CD4-positive, alpha-beta T cell treated with Interleukin-4 for 4 hours (primary cell): ENCODE measurements at regions not wholly inside any gene's neighbourhood (a gene's known extent, or its start where the extent isn't known, plus 50 kb on each side); places are given as distances from the start of the nearest gene placed in this dataset.

ENCODE experiments used
- DNase-seq: peaks from one replicate; pipeline ENCODE4 v3.0.0-alpha.2; 2020

DNA sequence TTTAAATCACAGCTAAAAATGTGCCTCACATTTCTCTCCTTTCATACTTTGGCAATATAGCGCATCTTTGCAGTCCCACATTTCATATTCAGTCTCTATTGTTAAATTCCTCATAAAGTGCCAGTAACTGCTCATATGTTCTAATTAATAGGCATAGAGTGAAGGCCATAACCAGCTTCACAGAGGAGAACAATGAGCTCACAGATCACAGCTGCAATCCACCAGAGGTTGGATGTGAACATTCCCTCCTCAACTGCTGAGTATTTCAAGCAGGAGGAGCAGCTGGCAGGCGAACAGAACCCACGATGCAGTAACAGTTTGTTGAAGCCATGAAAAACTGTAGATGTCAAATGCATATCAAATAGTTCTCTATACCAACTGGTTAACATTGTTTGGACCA is 2088.7 kb upstream of the AGA start:
- no peak for DNase-seq

DNA sequence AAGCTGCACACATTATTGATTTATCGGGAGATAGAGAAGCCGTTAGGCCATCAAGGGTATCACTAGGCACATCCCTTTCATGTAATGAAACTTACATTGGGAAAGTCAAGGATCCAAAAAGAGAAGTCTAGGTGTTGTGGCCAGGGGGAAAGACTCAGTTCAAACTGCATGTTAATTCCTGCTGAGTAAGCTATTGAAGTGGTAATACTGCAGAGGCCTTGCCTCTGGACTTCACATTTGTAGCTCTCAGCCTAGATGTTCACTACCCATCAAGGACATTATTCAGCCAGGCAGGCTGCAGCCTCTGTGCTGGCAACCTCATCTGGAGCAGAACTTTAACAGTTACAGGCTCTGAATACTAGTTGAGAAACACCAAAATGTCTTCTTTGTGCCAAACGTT is 2094.5 kb upstream of the AGA start:
- DNase-seq = no peak

DNA sequence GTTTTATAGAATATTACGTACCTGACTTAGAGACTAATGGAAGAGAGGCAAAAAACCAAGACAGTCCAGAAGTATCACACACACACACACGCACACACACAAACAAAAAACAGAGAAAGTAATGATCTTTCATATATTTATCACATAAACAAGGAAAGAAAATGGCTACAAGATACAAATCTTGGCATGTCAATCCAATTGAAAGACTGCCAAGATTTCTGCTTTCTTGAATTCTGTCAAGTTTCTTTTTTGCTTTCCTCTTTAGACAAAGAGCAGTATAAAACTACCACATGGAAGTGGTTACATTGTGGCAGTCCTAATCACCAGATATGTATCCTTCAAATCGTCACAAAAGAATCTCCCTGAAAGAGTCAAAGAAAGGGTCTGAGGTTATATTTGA is 2097.4 kb upstream of the AGA start:
- no peak for DNase-seq

DNA sequence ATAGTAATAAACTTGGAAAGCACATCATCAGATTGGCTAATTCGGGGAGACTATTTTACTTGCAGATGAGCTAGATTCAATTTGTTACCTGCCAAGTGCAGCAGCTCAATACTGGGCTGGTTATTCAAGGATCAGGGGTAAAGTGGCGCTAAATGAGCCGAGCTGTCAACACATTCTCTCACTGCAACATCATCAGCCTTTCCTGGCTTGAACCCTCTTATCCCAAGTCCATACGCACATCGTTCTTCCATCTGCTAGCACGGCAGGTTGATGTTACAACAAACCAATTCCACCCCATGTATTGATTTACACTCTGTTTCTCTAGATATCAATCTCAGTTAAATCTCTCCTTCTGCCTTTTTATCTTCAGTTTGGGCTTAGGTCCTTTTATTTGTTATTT is 2101.5 kb upstream of the AGA start:
- no peak for DNase-seq

DNA sequence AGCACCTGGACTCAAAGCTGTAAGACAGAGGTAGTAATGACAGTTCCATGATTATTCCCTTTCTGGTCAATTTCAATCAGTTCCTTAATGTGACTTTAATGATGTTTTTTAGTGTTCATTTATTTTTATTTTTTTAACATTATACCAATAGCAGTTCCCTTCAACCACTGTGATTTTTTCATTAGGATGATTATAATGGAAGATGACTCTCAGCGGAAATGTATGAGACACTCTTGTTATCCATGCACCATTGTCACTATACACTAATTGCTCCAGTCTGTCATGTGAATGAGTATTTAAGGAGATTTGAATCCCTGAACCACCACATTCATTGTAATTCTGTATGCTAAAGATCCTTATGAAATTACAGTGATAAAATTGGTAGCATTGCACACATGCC is 2102.3 kb upstream of the AGA start:
- DNase-seq = no peak

DNA sequence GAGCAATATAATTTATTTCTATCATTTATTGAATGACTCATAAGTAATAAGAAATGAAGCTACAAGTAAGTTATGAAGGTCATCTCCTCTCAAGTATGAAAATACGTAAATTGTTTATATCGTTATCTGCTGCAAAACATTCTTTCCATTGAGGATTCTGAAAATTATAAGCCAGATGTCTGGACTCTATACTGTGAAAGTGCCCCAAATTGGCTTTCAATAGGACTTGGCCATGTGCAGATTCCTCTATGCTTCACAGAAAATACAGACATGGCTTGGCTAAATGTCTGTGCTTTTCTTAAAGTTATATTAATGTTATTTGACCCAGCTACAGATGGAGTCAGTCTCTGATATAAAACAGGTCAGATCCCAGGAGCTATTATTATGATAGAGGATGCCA is 2109.9 kb upstream of the AGA start:
- DNase-seq = no peak

DNA sequence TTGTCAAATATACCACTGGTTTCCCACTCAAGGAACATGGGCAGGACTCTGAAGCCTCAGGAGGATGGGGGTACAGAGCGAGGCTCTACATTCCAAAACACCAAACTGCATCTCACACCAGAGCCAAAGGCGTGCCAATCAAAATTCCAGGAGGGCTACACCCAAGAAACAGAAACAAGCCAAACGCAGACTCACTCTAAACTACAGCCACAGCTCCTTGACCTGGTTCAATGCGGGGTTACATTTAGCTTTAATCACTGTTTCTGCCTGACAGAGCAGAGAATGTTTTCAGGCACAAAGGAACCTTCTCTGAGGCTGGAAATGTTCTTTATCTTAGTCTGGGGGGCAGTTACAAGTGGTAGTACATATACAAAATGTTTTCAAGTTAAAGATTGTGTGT is 2121.5 kb upstream of the AGA start:
- no peak for DNase-seq

DNA sequence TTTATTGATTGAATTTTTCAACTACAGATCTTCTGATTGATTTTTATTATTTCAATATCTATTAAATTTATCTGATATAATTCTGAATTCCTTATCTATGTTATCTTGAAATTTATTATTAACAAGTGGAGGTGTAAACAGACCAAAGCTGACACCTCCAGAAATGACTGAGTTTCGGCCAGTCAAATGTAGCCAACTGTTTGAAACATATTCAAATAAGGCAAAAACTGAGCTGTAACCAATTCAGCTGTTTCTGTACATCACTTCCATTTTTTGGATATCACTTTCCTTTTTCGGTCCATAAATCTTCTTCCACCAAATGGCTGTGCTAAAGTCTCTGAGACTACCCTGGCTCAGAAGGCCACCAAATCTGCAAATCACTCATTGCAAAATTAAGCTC is 2127.3 kb upstream of the AGA start:
- DNase-seq = no peak

DNA sequence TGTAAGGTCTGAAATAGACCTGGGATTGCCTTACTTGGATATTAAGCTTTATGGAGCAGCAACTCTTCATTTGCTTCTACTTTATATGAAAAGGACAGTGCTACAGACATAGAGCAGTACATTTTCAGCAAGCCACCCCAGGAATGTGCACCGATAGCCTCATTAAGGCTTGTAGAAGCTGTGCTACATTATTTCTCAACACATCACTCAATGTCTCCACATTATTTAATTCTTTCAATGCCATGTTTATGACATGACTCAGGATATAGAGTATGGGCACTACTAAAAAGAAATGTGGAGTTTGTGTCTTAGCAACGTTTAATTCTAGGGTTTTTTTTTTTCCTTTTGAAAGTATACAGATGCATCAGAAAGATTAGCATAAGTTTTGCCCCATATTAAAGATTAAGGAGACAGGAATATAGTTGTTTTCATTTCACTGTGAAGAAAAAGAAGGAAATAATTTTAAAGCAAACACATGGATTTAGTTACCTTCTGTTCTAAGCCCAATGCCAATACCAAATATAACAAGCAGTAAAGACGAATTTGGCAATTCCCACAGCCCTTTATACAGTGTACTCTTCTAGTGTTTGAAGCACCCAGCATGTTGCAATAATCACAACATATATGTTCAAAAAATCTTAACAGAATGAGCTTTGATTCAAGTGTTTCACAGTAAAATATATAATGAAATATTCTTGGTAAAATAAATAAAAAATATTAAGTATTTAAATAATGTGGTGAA is 2140.1 kb upstream of the AGA start:
- DNase-seq = no peak

DNA sequence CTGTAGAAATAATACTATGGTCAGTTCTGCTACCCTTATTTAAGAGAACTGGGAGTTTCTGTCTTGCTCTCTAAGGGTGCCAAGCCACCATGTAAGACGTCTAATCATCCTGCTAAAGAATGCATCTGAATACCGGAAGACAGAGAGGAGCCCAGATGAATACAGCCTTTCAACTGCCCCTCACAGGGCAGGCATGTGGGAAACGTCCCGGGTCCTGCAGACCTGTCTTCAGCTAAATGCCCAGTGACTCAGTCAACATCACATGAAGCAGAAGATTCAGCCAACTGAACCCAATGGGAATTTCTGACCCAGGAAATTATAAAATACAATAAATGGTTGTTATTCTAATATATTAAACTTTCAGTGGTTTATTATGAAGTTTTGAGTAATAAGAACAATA is 2141.0 kb upstream of the AGA start:
- DNase-seq = no peak

DNA sequence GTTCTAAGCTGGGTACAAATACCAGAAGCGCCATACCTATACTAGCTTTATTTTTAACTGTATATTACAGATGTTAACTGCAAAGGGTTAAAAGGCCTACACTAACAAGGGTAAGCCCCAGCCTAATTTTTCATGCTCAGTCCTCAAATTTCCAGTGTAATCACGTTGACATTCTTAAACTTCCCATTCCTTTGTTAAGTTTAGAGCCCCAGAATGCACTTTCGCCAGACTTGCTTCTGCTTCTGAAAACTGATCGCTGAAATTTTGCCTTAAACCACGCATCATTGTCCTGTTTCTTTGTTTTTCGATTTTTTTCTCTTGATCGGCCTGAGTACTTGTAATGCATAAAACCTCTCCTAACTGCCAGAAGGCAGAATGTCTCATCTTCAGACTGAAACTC is 2141.9 kb upstream of the AGA start:
- DNase-seq = no peak

DNA sequence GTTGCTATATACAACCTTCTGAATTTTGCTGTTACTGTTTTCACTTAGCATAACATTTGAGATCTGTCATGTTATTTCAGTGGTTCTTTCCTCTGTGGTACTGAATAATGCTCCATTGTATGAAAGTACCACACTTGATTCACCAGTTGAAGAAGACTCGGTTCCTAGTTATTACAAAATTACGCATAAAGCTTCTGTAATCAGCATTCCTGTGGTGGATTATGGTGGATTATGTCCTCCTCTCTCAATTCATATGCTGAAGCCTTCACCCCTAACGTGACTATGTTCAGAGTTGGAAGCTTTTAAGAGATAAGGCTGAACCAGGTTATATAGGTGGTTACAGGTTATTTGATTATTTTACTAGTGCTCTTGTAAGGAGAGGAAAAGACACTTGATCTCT is 2143.5 kb upstream of the AGA start:
- no peak for DNase-seq

DNA sequence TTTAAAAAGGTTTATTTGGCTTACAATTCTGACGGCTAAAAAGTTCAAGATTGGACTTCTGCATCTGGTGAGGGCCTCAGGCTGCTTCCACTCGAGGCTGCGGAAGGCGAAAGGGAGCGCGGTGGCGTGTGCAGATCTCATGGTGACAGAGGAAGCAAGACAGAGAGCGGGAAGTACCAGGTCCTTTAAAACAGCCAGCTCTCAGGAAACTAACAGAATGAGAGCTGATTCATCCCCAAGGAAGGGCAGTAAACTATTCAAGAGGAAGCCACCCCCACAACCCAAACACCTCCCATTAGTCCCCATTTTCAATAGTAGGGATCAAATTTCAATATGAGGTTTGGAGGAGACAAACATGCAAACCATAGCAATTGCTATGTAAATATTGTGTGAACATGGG is 2144.2 kb upstream of the AGA start:
- no peak for DNase-seq

DNA sequence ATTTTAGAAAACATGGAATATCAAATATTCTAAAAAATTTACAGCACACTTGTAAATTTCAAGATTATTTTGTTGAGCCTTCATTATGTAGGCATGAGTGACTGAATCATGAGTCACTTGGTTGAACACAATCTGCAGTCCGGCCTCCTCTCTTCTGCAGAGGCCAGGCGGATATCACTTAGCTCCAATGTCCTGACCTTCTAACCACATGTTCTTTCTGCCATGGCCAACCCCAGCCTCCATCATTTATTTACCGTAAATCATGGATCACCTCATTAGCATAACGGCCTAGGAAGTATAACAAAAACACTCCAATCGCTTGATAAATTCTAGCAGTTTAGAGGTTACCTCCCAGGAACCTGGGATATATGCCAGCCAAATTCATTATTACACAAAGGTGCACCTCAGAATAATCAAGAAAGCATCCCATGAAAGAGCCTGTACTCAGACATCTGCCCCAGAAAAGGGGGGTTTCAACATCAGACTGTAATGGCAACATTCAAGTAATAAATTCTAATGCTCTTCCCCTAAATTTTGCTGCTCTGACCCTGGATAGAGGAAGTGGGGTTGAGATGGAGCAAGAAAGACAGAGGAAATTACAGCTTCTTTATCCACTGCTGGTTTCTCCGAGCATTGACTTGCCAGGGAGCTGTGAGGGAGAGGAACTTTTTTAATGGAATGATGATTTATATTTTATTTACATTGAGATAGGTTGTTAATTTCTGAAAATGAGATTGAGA is 2153.6 kb upstream of the AGA start:
- no peak for DNase-seq

DNA sequence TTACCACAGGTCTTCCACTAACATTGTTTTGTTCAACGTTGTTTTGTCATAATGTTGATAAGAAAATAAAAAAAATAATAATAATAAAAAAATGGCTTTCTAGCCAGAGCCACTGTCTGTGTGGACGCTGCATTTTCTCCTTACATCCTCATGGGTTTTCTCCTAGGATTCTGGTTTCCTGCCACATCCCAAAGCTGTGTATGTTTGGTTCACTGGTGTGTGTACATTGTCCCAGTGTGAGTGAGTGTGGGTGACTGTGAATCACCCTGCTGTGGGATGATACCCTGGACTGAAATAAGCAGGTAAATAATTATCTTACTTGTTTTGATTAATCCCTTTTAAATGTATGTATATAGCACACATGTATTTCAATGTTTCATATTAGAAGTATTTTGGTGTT is 2154.4 kb upstream of the AGA start:
- DNase-seq = no peak

DNA sequence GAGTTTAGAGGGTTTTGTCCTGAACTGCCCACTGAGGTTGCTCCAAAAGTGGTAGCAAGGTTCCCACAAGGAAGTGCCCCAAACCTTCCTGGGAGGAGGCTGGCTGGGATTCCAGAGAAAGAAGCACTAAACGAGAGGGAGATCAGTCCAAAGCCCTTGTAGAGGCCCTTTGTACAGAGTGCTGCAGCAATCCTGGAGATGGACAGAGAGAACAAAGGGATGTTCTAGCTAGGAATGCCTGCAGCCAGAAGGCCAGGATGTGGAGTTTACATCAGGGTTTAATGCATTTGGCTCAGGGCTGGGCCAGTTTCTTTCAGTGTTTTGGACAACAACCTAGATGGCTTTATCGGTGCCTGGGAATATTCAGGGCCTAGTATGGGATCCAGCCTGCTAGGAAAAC is 2155.1 kb upstream of the AGA start:
- no peak for DNase-seq

DNA sequence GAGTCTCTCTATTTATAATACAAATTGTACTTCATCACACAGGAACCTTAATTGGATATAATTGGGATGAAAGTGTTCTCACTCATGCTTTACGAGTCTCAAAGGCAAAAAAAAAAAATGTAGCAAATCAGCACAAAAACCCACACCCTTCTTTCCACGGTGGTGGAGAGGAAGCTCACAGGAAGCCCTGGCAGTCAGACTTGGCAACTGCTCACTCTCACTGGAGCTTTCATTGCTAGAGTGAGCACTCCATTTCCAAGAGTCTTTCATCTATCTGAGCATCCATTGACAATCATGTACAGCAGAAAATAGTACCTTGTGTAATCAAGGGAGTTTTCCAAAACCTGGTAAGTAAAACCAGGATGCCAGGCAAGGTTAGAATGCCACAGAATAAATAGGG is 2159.4 kb upstream of the AGA start:
- no peak for DNase-seq

DNA sequence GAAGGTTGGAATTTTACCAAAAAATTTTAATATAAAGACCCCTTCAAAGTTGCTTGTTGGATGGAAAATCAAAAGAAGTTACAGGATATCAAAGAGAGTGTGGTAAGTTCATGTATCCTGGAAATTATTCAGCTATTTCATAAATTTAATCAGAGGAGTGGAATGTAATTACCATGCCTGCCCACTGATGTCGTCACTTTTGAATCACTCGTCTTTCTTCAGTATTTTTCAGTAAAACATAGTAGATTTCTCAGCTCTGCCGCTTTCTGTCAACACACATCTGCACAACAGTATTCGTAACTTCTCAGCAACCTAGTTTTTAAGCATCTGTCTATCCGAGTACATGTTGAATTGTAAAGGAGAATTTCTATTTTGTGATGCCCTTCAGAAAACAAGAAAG is 2163.0 kb upstream of the AGA start:
- DNase-seq = no peak

DNA sequence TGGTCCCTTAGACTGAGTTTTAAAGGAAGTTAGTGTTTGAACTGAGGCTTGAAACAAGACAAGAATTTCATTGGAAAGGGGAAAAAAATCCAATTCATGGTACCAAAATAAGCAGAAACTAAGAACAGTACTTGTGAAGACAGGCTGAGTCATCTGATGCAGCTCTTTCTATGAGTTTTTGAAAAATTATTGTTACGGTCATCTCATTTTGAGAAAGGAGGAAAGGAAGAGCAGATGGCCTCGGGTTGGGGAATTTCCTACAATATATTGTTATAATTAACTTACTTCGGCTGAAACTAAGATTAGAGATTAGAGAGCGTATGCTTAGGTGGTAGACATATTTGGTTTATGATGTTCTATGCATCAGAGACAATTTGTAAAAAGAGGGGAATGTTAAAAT is 2164.8 kb upstream of the AGA start:
- no peak for DNase-seq

DNA sequence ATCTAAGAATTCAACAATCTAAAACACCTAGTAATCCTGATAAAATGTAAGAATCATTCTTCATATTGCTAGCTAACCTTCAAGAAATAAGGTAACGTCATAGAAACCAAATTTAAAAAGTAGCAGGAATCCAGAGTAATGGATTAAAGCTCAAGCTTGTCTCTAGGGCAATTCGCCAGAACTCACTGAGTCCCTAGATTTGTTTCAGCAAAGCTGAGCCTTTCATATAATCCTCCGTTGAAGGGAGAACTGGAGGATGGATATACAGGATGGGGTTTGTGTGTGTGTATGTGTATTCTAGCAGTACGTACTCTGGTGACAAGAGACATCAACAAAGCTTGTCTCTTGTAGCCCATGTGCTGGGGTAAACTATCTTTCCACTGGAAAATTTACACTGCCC is 2173.5 kb upstream of the AGA start:
- no peak for DNase-seq

DNA sequence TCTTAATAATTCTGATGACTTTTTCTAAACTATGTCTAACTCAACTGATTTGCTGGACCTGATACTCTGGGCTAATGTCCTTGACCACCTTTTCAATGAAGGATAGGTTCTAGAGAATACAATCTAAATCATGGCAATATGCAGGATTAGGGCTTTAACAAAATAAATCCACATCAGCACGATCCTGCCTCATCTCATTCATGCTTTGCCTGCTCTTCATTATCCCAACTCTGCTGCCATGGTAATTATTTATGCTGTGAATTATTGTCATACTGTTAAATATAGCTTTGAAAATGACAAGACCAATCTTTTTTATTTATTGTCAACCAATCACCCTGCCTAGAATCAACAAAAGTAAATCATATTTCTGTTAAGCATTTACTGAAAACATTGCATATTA is 2176.7 kb upstream of the AGA start:
- DNase-seq = no peak

DNA sequence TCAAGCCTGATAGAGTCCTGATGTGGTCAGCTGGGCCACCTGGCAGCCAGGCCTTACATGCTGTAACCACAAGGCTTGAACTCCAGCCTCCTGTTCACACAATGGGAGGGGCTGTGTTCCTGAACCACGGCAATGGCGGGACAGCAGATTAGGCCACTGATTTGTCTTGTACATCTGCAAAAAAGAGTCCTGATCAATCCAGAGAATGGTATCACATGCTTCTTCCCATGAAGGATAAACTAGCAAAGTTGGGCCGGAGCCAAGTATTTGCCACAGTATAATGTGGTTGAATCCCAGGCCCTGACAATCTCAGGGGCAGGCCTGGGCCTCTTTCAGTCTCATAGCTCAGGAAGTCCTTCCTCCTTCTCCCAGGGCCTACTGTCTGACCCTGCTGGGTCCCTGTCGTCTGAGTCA is 2182.5 kb upstream of the AGA start:
- DNase-seq = no peak

DNA sequence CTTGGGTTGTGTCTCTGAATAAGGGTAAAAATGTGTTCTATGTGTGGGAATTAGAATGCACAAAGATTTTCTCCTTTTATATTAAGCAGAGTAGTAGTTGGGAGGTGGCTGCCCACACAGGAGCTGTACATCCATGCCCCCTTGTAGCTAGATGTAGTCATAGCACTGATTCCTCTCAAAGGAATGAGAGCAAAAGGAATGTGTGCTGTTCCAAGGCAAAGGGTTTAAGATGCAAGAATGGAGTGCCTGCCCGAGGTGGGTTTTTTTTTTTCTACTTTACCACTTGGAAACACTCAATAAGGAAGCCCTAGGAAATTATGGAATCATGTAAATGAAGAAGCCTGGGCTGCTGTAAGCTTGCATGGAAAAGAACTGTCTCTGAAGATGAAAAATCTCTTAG is 2183.2 kb upstream of the AGA start:
- no peak for DNase-seq

DNA sequence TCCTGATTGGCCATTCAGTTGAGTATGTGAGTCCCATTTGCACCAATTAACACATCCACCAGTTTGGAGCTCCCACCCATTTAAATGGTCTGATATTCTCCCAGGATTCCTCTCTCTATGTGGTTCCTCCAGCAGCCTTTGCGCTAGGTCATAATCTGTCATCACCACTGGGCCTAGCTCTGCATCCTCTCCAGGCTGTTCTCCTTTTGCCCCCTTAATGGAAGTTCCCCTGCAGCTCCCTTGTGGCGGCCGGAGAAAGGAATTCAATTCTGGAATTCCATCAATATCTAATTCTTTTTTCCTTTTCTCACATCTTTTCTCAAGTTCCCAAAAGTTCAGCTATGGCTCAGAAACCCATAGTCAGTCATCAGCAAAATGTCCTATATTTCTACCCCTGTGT is 2184.4 kb upstream of the AGA start:
- DNase-seq = no peak

DNA sequence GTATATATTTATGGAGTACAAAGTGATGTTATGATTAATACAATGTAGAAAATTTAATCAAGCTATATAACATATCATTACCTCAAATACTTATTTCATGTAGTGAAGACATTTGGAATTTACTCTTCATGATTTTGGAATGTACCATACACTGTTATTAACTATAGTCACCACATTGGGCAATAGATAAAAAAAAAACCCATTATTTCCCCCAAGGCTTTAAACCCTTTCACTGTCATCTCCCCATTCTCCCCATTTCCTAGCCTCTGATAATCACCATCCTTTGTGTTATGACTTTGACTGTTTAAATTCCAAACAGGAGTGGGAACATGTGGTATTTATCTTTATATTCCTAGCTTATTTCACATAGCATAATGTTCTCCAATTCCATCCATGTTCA is 2189.1 kb upstream of the AGA start:
- no peak for DNase-seq
